IPS-18c (cell line): ENCODE measurements at regions not wholly inside any gene's neighbourhood (a gene's known extent, or its start where the extent isn't known, plus 50 kb on each side); places are given as distances from the start of the nearest gene placed in this dataset.

Experiments used
- H3K4me3 ChIP-seq: 2 replicates; pipeline ENCODE4 v1.7.0; 2013; ENCODE audit warnings: low read depth, mild to moderate bottlenecking, low read length, moderate library complexity; ENCODE audit not compliant: insufficient read depth
- H3K9me3 ChIP-seq: one replicate; pipeline ENCODE4 v1.6.1; 2013; ENCODE audit warnings: mild to moderate bottlenecking, low read length, moderate library complexity; ENCODE audit not compliant: control insufficient read depth, insufficient read depth

DNA sequence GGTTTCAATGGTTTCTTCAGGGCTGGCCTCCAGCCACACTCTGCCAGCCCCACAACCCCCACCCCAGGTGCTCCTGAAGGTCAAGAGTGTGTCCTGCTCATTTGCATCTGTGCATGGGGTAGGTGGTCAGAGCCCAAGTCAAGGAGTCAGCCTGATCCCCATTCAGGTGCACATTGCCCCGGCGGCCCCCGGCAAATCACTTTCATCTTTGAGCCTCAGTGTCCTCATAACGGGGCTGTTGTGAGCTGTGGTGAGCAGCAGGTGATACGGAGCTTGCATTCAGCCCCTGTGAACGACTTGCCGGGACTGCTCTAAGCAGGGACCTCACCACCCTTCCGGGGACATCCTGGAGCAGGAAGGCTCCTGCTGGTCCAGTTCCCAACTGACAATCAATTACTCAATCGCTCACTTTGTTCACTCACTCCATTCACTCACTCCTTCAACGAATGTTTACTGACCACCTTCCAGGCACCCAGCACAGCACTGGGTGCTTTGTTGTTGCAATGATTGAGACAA, 93.2 kb upstream of the CPEB4 start:
- Histone ChIP-seq H3K4me3 (no peak overlapping the region), H3K9me3 (no peaks in the 10 kb centered on the region)

- no peak overlapping the region for H3K4me3 ChIP-seq
- no peaks in the 10 kb centered on the region for H3K9me3 ChIP-seq
Observed at GRCh38 chr5:173795601-173796000, 92.5 kb upstream of the CPEB4 start.

- H3K4me3 ChIP-seq, result no peak overlapping the region
Observed at GRCh38 chr5:173796721-173797495, 91.2 kb upstream of the CPEB4 start.

DNA sequence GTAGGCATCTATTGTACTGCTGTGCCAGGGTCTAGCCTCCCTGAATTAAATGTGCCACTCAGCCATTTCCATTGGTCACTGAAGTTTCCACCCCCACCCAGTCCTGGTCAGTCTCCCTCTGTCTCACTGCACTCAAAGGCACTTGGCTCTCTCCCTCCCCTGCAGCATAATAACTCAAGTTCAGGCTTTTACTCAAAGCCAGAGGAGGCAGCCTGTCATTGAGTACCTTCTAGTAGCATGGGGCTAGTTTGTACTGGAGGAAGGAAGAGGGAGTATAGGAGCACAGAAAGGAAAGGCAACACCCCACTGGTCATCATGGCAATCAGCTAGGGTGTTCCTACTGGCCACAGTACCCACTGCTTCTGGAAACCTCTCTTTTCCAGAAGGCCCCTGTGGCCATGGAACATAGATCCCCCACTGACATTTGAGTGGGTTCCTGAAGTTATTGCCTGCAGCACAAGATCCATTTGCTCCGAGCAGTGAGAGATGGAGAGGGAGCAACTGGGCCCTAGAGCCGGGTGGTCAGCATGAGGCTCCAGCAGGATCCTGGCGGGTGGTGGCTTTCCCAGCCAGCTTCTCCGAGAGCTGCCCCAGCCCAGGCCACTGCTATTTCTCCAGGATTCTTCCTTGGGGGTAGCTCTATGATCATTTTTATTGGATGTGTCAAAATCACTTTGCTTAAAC, 89.9 kb upstream of the CPEB4 start:
- H3K9me3 ChIP-seq, result no peaks in the 10 kb centered on the region

More at GRCh38 chr5:173796721-173797495, 91.2 kb upstream of the CPEB4 start:
- H3K9me3 ChIP-seq, result no peaks in the 10 kb centered on the region

GRCh38 chr5:173800340-173800739, 87.8 kb upstream of the CPEB4 start:
- no peaks in the 10 kb centered on the region for H3K9me3 ChIP-seq
- H3K4me3 ChIP-seq, result no peak overlapping the region

More for the DNA sequence above, 89.9 kb upstream of the CPEB4 start:
- H3K4me3 ChIP-seq, result no peak overlapping the region

- H3K4me3 ChIP-seq, result no peak overlapping the region
- no peaks in the 10 kb centered on the region for H3K9me3 ChIP-seq
Observed at GRCh38 chr5:173801006-173801405, 87.1 kb upstream of the CPEB4 start.

- no peak overlapping the region for H3K4me3 ChIP-seq
Observed at GRCh38 chr5:173802670-173803165, 85.4 kb upstream of the CPEB4 start.

GRCh38 chr5:173804579-173804978, 83.6 kb upstream of the CPEB4 start:
- Histone ChIP-seq H3K9me3 (no peaks in the 10 kb centered on the region), H3K4me3 (no peak overlapping the region)

More at GRCh38 chr5:173802670-173803165, 85.4 kb upstream of the CPEB4 start:
- no peaks in the 10 kb centered on the region for H3K9me3 ChIP-seq

DNA sequence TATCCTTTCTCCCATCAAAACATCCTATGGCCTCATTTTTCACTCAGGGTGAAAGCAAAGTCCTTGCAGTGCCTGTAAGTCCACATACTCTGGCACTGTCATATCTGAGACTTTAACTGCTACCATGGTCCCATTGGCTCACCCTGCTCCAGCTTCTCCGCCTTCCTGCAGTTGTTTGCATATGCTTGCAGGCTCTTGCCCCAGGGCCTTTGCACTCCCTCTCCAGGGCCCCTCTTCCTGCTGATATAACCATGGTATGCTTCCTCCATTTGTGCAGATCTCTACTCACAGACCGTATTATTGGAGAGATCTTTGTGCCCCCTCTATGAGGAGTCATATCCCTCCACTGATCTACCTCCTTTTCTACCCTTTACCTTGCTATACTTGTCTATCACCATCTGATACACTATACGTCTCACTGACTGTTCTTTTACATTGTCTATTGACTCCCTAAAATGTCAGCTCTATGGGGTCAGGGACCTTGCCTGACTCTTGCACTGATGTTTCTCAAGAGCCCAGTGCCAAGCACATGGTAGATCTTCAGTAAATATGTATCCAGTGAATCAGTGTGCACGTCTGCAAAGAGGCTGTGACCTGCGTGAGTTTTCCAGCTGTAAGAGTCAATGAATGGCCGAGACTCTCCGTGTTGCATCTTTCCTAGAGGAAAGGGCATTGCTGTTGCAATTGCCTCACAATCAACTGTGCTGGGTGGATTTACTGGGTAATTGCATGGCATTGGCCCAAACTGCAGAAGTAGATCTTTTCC, 81.7 kb upstream of the CPEB4 start:
- Histone ChIP-seq H3K9me3 (peaks cover 3% of the 10 kb centered on the region), H3K4me3 (no peak overlapping the region)

- Histone ChIP-seq H3K4me3 (no peak overlapping the region), H3K9me3 (peaks cover 4% of the 10 kb centered on the region)
Observed at GRCh38 chr5:173807181-173807655, 80.9 kb upstream of the CPEB4 start.

DNA sequence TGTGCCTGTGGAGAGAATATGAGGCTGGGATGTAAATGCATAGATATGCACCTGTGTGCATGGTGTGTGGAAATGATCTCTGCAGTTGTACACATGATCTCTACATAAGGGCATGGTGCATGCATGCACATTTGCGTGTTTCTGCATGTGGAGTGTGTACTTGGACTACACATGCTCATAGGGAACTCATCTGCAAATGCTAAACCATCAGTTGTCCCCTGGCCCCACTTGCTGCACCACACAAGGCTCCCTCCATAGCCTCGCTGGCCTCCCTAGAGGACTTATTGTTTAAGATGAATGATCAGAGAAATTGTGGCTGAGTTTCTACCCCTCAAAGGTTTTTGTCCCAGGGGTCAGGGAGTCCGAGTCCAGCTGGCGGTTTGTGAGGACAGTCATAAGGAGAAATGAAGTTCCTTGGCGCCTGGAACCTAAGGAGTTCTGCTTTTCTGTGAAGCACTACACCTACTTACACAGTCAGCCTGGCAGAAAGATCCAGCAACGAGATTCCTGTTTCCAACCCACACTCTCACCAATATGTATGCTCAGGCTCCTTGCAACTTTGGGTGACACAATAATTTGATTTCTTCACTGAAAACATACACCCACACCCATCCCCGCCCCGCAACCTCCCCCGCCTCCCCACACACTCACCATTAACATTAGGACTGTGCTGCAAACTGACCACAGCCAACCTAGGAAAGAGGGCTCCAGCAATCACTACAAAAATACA, 79.9 kb upstream of the CPEB4 start:
- H3K4me3 ChIP-seq, result no peak overlapping the region

GRCh38 chr5:173809014-173809413, 79.1 kb upstream of the CPEB4 start:
- H3K9me3 ChIP-seq, result peaks cover 4% of the 10 kb centered on the region
- no peak overlapping the region for H3K4me3 ChIP-seq

More for the DNA sequence above, 79.9 kb upstream of the CPEB4 start:
- H3K9me3 ChIP-seq, result peaks cover 4% of the 10 kb centered on the region

DNA sequence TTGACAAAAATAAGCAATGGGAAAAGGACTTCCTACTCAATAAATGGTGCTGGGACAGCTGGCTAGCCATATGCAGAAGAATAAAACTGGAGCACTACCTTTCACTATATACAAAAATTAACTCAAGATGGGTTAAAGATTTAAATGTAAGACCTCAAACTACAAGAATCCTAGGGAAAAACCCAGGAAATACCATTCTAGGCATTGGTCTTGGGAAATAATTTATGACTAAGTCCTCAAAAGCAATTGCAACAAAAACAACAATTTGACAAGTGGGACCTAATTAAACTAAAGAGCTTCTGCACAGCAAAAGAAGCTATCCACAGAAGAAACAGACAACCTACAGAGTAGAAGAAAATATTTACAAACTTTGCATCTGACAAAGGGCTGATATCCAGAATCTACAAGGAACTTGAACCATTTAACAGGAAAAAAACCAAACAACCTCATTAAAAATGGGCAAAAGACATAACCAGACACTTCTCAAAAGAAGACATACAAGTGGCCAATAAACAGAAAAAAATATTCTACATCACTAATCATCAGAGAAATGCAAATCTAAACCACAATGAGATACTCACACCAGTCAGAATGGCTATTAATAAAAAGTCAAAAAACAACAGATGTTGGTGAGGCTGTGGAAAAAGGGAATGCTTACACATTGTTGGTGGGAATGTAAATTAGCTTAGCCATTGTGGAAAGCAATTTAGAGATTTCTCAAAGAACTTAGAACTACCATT, 75.2 kb upstream of the CPEB4 start:
- no peak overlapping the region for H3K4me3 ChIP-seq
- H3K9me3 ChIP-seq, result peaks cover 4% of the 10 kb centered on the region

- Histone ChIP-seq H3K9me3 (peaks cover 6% of the 10 kb centered on the region), H3K4me3 (no peak overlapping the region)
Observed at GRCh38 chr5:173814053-173814452, 74.1 kb upstream of the CPEB4 start.

DNA sequence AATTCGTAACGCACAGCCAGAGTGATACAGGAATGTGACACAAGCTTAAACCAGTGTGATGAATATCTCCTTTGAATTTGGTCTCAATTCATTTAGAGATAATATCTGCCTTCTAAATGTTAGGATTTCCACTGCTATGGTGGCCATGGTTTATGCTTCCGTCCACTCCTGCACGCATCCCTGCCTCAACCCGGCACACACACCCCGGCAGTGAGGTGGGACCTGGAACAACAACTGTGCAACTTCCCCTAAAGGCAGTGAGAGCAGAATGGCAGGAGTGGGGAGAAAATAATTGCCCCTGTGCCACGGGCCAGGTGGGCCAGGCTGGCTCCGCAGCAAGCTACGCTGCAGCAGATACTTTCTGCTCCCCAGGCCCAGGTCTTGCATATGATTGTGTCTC, 72.6 kb upstream of the CPEB4 start:
- Histone ChIP-seq H3K9me3 (peaks cover 8% of the 10 kb centered on the region), H3K4me3 (no peak overlapping the region)

DNA sequence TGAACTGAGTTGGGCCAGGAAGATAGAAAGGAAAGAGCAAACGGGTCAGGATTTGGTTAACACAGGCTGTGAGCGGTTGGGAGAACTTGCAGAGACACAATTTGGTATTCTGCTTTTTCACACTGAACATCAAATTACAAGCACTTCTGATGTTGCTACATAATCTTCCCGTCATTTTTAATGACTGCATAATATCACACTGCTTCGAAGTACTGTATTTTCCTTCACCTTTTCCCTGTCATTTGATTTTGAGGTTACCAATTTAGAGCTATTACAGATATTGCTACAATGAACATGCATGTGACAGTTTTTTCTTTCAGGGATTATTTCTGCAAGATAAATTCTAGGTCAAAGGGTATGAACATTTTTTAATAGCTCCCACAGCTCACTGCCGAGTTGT, 71.4 kb upstream of the CPEB4 start:
- no peak overlapping the region for H3K4me3 ChIP-seq
- H3K9me3 ChIP-seq, result peaks cover 5% of the 10 kb centered on the region
